Liver (tissue), 7 donors: ENCODE measurements at regions not wholly inside any gene's neighbourhood (a gene's known extent, or its start where the extent isn't known, plus 50 kb on each side); places are given as distances from the start of the nearest gene placed in this dataset.

Source experiments
- DNase-seq: peaks from one replicate; pipeline ENCODE4 v3.0.0-alpha.2; 2017; ENCODE audit warnings: low spot score
- H3K27ac ChIP-seq, 2 donors: one replicate each; pipeline ENCODE4 v1.7.0; 2013; ENCODE audit warnings: inconsistent platforms in 2 of 2, low read length in 2 of 2, control low read depth in 1 of 2, low read depth in 1 of 2, mild to moderate bottlenecking in 1 of 2
- H3K27me3 ChIP-seq, 4 donors: one replicate each; pipeline versions ENCODE4 v1.6.1 to v1.7.0; 2013; ENCODE audit warnings: low read length in 3 of 4, inconsistent platforms in 1 of 4, mild to moderate bottlenecking in 1 of 4, moderate library complexity in 1 of 4; ENCODE audit not compliant: control insufficient read depth in 4 of 4, insufficient read depth in 4 of 4
- H3K36me3 ChIP-seq, 4 donors: one replicate each; pipeline versions ENCODE4 v1.6.1 to v1.7.0; 2013; ENCODE audit warnings: low read length in 3 of 4, mild to moderate bottlenecking in 3 of 4, low read depth in 1 of 4, moderate library complexity in 1 of 4; ENCODE audit not compliant: control insufficient read depth in 4 of 4, insufficient read depth in 3 of 4
- H3K4me1 ChIP-seq, 4 donors: one replicate each; pipeline versions ENCODE4 v1.6.1 to v1.7.0; 2013; ENCODE audit warnings: low read length in 3 of 4, mild to moderate bottlenecking in 3 of 4, moderate library complexity in 1 of 4; ENCODE audit not compliant: control insufficient read depth in 4 of 4, insufficient read depth in 4 of 4
- H3K4me3 ChIP-seq, 3 donors: one replicate each; pipeline versions ENCODE4 v1.6.1 to v1.7.0; 2013; ENCODE audit warnings: low read length in 3 of 3, control low read depth in 1 of 3, low read depth in 1 of 3, mild to moderate bottlenecking in 1 of 3
- H3K9ac ChIP-seq, 2 donors: one replicate each; pipeline ENCODE4 v1.7.0; 2013; ENCODE audit warnings: low read length in 2 of 2, mild to moderate bottlenecking in 2 of 2, moderate library complexity in 2 of 2, control low read depth in 1 of 2, low read depth in 1 of 2
- H3K9me3 ChIP-seq, 4 donors: one replicate each; pipeline versions ENCODE4 v1.6.1 to v1.7.0; 2013; ENCODE audit warnings: low read length in 3 of 4; ENCODE audit not compliant: control insufficient read depth in 4 of 4
- EGR1 ChIP-seq, 2 donors: IDR thresholded peaks; 2 replicates each; pipeline ENCODE4 v1.6.1; 2016 to 2018; ENCODE audit warnings: antibody characterized with exemption in 2 of 2, low read depth in 2 of 2
- FOXA1 ChIP-seq: IDR thresholded peaks from 2 replicates; pipeline ENCODE4 v1.6.1; 2016; ENCODE audit warnings: antibody characterized with exemption
- FOXA2 ChIP-seq: IDR thresholded peaks from 2 replicates; pipeline ENCODE4 v1.6.1; 2016; ENCODE audit warnings: antibody characterized with exemption
- GABPA ChIP-seq, 2 donors: IDR thresholded peaks in 1 of 2; conservative IDR thresholded peaks in 1 of 2; 2 replicates each; pipeline ENCODE4 v1.6.1; 2016; ENCODE audit warnings: antibody characterized with exemption in 2 of 2, mild to moderate bottlenecking in 1 of 2, moderate library complexity in 1 of 2
- HNF4A ChIP-seq, 2 donors: conservative IDR thresholded peaks; 2 replicates each; pipeline ENCODE4 v1.6.1; 2016; ENCODE audit warnings: antibody characterized with exemption in 2 of 2, mild to moderate bottlenecking in 2 of 2
- HNF4G ChIP-seq: IDR thresholded peaks from 2 replicates; pipeline ENCODE4 v1.6.1; 2016; ENCODE audit warnings: antibody characterized with exemption
- JUND ChIP-seq, 2 donors: IDR thresholded peaks; 2 replicates each; pipeline ENCODE4 v1.6.1; 2016; ENCODE audit warnings: antibody characterized with exemption in 2 of 2
- NR2F2 ChIP-seq: IDR thresholded peaks from 2 replicates; pipeline ENCODE4 v1.6.1; 2016; ENCODE audit warnings: antibody characterized with exemption
- RAD21 ChIP-seq, 2 donors: IDR thresholded peaks; 2 replicates each; pipeline ENCODE4 v1.6.1; 2016; ENCODE audit warnings: antibody characterized with exemption in 2 of 2, mild to moderate bottlenecking in 2 of 2
- RXRA ChIP-seq, 2 donors: IDR thresholded peaks; 2 replicates each; pipeline ENCODE4 v1.6.1; 2017 to 2018; ENCODE audit warnings: antibody characterized with exemption in 2 of 2, mild to moderate bottlenecking in 1 of 2
- SP1 ChIP-seq: IDR thresholded peaks from 2 replicates; pipeline ENCODE4 v1.6.1; 2018; ENCODE audit warnings: antibody characterized with exemption, mild to moderate bottlenecking
- TAF1 ChIP-seq: conservative IDR thresholded peaks from 2 replicates; pipeline ENCODE4 v1.6.1; 2016; ENCODE audit warnings: antibody characterized with exemption, mild to moderate bottlenecking
- YY1 ChIP-seq: IDR thresholded peaks from 2 replicates; pipeline ENCODE4 v1.6.1; 2016; ENCODE audit warnings: antibody characterized with exemption, mild to moderate bottlenecking
- TF ChIP-seq, protein P1 (sequence below): IDR thresholded peaks from 2 replicates; pipeline ENCODE4 v1.6.1; 2016; ENCODE audit warnings: antibody characterized with exemption, mild to moderate bottlenecking
- TF ChIP-seq, protein P2 (sequence below): IDR thresholded peaks from 2 replicates; pipeline ENCODE4 v1.6.1; 2016; ENCODE audit warnings: antibody characterized with exemption
- TF ChIP-seq, protein P3 (sequence below): IDR thresholded peaks from 2 replicates; pipeline ENCODE4 v1.6.1; 2016; ENCODE audit warnings: antibody characterized with exemption
- TF ChIP-seq, protein P4 (sequence below): IDR thresholded peaks from 2 replicates; pipeline ENCODE4 v1.6.1; 2016; ENCODE audit warnings: antibody characterized with exemption
- TF ChIP-seq, protein P5 (sequence below): fragments of 150-350 bp; IDR thresholded peaks from 2 replicates; pipeline ENCODE4 v1.5.1; 2017; ENCODE audit warnings: improper control_type of control experiment, low read depth, low read length; ENCODE audit not compliant: missing input control
- donor health status: healthy.
- donor health status: healthy.
- donor health status: healthy.
- donor health status: healthy.

GRCh38 chr12:41944216-41944615 lies 200.5 kb downstream of the GXYLT1 start (continued):
- TF ChIP-seq, protein P1, sequence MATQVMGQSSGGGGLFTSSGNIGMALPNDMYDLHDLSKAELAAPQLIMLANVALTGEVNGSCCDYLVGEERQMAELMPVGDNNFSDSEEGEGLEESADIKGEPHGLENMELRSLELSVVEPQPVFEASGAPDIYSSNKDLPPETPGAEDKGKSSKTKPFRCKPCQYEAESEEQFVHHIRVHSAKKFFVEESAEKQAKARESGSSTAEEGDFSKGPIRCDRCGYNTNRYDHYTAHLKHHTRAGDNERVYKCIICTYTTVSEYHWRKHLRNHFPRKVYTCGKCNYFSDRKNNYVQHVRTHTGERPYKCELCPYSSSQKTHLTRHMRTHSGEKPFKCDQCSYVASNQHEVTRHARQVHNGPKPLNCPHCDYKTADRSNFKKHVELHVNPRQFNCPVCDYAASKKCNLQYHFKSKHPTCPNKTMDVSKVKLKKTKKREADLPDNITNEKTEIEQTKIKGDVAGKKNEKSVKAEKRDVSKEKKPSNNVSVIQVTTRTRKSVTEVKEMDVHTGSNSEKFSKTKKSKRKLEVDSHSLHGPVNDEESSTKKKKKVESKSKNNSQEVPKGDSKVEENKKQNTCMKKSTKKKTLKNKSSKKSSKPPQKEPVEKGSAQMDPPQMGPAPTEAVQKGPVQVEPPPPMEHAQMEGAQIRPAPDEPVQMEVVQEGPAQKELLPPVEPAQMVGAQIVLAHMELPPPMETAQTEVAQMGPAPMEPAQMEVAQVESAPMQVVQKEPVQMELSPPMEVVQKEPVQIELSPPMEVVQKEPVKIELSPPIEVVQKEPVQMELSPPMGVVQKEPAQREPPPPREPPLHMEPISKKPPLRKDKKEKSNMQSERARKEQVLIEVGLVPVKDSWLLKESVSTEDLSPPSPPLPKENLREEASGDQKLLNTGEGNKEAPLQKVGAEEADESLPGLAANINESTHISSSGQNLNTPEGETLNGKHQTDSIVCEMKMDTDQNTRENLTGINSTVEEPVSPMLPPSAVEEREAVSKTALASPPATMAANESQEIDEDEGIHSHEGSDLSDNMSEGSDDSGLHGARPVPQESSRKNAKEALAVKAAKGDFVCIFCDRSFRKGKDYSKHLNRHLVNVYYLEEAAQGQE: no peak
- TF ChIP-seq HNF4G: no peak

GRCh38 chr12:41943671-41944070 lies 201.0 kb downstream of the GXYLT1 start:
- no peak for DNase-seq
- Histone ChIP-seq H3K4me1 (no peaks in the 10 kb centered on the region), H3K36me3 (no peaks in the 10 kb centered on the region), H3K9me3 (peaks cover 4 to 11% (median 5%) of the 10 kb centered on the region in 4 donors), H3K9ac (no peak overlapping the region), H3K4me3 (no peak overlapping the region), H3K27ac (no peak overlapping the region), H3K27me3 (no peaks in the 10 kb centered on the region)
- TF ChIP-seq FOXA2: no peak
- TF ChIP-seq, protein P2, sequence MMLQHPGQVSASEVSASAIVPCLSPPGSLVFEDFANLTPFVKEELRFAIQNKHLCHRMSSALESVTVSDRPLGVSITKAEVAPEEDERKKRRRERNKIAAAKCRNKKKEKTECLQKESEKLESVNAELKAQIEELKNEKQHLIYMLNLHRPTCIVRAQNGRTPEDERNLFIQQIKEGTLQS: no peak
- TF ChIP-seq, protein P3, sequence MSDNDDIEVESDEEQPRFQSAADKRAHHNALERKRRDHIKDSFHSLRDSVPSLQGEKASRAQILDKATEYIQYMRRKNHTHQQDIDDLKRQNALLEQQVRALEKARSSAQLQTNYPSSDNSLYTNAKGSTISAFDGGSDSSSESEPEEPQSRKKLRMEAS: no peak
- no peak for TF ChIP-seq EGR1 (IDR thresholded peaks at IDR 0.05; ENCODE audit: low read depth in 2 of 2)
- TF ChIP-seq HNF4G: no peak
- TF ChIP-seq FOXA1: no peak
- TF ChIP-seq, protein P4, sequence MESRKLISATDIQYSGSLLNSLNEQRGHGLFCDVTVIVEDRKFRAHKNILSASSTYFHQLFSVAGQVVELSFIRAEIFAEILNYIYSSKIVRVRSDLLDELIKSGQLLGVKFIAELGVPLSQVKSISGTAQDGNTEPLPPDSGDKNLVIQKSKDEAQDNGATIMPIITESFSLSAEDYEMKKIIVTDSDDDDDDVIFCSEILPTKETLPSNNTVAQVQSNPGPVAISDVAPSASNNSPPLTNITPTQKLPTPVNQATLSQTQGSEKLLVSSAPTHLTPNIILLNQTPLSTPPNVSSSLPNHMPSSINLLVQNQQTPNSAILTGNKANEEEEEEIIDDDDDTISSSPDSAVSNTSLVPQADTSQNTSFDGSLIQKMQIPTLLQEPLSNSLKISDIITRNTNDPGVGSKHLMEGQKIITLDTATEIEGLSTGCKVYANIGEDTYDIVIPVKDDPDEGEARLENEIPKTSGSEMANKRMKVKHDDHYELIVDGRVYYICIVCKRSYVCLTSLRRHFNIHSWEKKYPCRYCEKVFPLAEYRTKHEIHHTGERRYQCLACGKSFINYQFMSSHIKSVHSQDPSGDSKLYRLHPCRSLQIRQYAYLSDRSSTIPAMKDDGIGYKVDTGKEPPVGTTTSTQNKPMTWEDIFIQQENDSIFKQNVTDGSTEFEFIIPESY: no peak

GRCh38 chr12:41942354-41942753 lies 202.3 kb downstream of the GXYLT1 start:
- Histone ChIP-seq H3K27ac (no peak overlapping the region), H3K9me3 (peaks cover 4 to 11% (median 6%) of the 10 kb centered on the region in 4 donors), H3K4me3 (no peak overlapping the region), H3K27me3 (no peaks in the 10 kb centered on the region), H3K4me1 (no peaks in the 10 kb centered on the region), H3K36me3 (no peaks in the 10 kb centered on the region), H3K9ac (no peak overlapping the region)
- no peak for DNase-seq
- no peak for TF ChIP-seq YY1
- TF ChIP-seq TAF1: no peak
- no peak for TF ChIP-seq JUND (IDR thresholded peaks at IDR 0.05)
- TF ChIP-seq NR2F2: no peak
- no peak for TF ChIP-seq SP1
- TF ChIP-seq, protein P4: no peak
- TF ChIP-seq, protein P1: no peak
- no peak for TF ChIP-seq HNF4G
- TF ChIP-seq RAD21 (IDR thresholded peaks at IDR 0.05): no peak
- TF ChIP-seq, protein P5, sequence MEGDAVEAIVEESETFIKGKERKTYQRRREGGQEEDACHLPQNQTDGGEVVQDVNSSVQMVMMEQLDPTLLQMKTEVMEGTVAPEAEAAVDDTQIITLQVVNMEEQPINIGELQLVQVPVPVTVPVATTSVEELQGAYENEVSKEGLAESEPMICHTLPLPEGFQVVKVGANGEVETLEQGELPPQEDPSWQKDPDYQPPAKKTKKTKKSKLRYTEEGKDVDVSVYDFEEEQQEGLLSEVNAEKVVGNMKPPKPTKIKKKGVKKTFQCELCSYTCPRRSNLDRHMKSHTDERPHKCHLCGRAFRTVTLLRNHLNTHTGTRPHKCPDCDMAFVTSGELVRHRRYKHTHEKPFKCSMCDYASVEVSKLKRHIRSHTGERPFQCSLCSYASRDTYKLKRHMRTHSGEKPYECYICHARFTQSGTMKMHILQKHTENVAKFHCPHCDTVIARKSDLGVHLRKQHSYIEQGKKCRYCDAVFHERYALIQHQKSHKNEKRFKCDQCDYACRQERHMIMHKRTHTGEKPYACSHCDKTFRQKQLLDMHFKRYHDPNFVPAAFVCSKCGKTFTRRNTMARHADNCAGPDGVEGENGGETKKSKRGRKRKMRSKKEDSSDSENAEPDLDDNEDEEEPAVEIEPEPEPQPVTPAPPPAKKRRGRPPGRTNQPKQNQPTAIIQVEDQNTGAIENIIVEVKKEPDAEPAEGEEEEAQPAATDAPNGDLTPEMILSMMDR: no peak
- TF ChIP-seq RXRA (IDR thresholded peaks at IDR 0.05): no peak
- no peak for TF ChIP-seq GABPA (IDR thresholded peaks at IDR 0.05 in 1 of 2, conservative IDR thresholded peaks at IDR 0.05 in 1 of 2)
- no peak for TF ChIP-seq FOXA1
- TF ChIP-seq HNF4A (conservative IDR thresholded peaks at IDR 0.05): no peak
- no peak for TF ChIP-seq EGR1 (IDR thresholded peaks at IDR 0.05; ENCODE audit: low read depth in 2 of 2)
